GM12891 (cell line): ENCODE measurements at regions not wholly inside any gene's neighbourhood (a gene's known extent, or its start where the extent isn't known, plus 50 kb on each side); places are given as distances from the start of the nearest gene placed in this dataset.

Experiments used
- PAX5 ChIP-seq: IDR thresholded peaks from 2 replicates; pipeline ENCODE4 v1.6.1; 2011; ENCODE audit warnings: low read length, moderate library complexity, mild to moderate bottlenecking; ENCODE audit not compliant: insufficient read depth, severe bottlenecking
- POLR2A ChIP-seq: IDR thresholded peaks from 2 replicates; pipeline ENCODE4 v1.6.1; 2011; ENCODE audit warnings: low read depth, low read length, control low read depth
- POLR2AphosphoS5 ChIP-seq: IDR thresholded peaks from 2 replicates; pipeline ENCODE4 v1.6.1; 2011; ENCODE audit warnings: low read depth, low read length, control low read depth
- SPI1 ChIP-seq: IDR thresholded peaks from 2 replicates; pipeline ENCODE4 v1.6.1; 2011; ENCODE audit warnings: low read depth, low read length, control low read depth
- TAF1 ChIP-seq: IDR thresholded peaks from 2 replicates; pipeline ENCODE4 v1.6.1; 2011; ENCODE audit warnings: low read depth, low read length, control low read depth

DNA sequence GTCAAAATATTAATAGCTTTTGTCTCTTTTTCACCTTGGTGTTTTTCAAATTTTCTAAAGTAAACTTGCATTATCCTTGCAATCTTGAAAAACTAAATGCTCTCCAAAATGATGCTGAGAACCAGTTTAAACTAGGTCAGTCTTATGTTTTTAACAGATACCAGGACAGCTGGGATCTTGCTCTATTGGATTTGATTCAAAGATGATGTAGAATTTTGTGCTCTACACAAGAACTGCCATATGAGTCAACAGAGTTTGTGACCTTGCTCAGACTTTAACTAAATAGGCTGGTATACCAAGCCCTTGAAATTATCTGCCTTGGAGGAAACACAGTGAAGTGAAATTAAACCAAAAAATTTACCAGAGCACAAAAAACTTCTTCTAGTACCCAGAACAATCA, 991.1 kb downstream of the STPG2 start:
- TF ChIP-seq POLR2A = no peak
- no peak for TF ChIP-seq SPI1
- TF ChIP-seq POLR2AphosphoS5 = no peak
- no peak for TF ChIP-seq TAF1
- no peak for TF ChIP-seq PAX5
